Bronchial epithelial cell (primary cell): ENCODE measurements at regions not wholly inside any gene's neighbourhood (a gene's known extent, or its start where the extent isn't known, plus 50 kb on each side); places are given as distances from the start of the nearest gene placed in this dataset.
"Not testable (repeated sequence)": the region's sequence is repeated elsewhere in the genome, so short reads cannot be mapped to it uniquely, and the experiment has no call there.

Source experiments
- DNase-seq: peaks from one replicate; pipeline ENCODE4 v3.0.0-alpha.2; 2010; ENCODE audit warnings: low read depth
- FAIRE-seq: peaks from 2 replicates; lab custom pipeline; 2011; peaks lifted over from hg19 to GRCh38; lab: Jason Lieb, UNC
- H3K27me3 ChIP-seq: 2 replicates; pipeline ENCODE4 v1.5.1; 2011; ENCODE audit warnings: low read length; ENCODE audit not compliant: control insufficient read depth, insufficient read depth
- H3K36me3 ChIP-seq: 2 replicates; pipeline ENCODE4 v1.5.1; 2011; ENCODE audit warnings: low read length; ENCODE audit not compliant: control insufficient read depth, insufficient read depth
- H3K4me3 ChIP-seq: 2 replicates; pipeline ENCODE4 v1.5.1; 2011; ENCODE audit warnings: mild to moderate bottlenecking, low read depth, low read length, control low read depth
- TF ChIP-seq, protein P1 (sequence below): IDR thresholded peaks from 2 replicates; pipeline ENCODE4 v1.5.1; 2011; ENCODE audit warnings: mild to moderate bottlenecking, moderate library complexity, low read length, control low read depth, inconsistent platforms; ENCODE audit not compliant: insufficient read depth, severe bottlenecking

DNA sequence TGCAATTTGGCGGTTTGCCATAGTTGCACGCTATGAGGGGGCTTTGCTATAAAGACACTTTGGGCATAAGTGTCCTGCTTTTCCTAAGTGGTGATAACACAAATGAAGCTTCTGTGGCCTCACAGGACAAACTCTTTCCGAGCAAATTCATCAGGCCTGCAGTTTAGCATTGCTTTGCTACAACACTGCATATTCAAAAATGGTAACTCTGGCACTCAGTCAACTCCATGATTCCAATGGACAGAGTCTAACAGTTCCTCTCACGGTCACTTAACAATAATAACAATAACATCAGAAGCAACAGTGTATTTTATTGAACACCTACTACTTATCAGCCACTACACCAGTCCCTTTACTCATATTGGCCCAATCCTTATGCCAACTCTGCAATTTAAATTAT, 222.5 kb downstream of the FRK start:
- H3K27me3 ChIP-seq: no peaks in the 10 kb centered on the region

DNA sequence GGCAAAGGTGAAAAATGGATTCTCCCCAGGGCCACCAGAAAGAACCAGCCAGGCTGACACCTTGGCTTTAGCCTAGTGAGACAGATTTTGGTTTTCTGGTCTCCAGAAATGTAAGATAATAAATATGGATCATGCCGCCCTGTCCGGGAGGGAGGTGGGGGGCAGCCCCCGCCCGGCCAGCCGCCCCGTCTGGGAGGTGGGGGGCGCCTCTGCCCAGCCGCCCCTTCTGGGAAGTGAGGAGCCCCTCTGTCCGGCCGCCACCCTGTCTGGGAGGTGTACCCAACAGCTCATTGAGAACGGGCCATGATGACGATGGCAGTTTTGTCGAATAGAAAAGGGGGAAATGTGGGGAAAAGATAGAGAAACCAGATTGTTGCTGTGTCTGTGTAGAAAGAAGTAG, 224.3 kb downstream of the FRK start:
- not testable (repeated sequence) for DNase-seq, FAIRE-seq, H3K27me3 ChIP-seq, H3K36me3 ChIP-seq, H3K4me3 ChIP-seq

More for the DNA sequence above, 222.5 kb downstream of the FRK start:
- H3K4me3 ChIP-seq: no peak overlapping the region
- DNase-seq (no peak), FAIRE-seq (no peak)
- H3K36me3 ChIP-seq: no peaks in the 10 kb centered on the region
- TF ChIP-seq, protein P1, sequence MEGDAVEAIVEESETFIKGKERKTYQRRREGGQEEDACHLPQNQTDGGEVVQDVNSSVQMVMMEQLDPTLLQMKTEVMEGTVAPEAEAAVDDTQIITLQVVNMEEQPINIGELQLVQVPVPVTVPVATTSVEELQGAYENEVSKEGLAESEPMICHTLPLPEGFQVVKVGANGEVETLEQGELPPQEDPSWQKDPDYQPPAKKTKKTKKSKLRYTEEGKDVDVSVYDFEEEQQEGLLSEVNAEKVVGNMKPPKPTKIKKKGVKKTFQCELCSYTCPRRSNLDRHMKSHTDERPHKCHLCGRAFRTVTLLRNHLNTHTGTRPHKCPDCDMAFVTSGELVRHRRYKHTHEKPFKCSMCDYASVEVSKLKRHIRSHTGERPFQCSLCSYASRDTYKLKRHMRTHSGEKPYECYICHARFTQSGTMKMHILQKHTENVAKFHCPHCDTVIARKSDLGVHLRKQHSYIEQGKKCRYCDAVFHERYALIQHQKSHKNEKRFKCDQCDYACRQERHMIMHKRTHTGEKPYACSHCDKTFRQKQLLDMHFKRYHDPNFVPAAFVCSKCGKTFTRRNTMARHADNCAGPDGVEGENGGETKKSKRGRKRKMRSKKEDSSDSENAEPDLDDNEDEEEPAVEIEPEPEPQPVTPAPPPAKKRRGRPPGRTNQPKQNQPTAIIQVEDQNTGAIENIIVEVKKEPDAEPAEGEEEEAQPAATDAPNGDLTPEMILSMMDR: no peak

DNA sequence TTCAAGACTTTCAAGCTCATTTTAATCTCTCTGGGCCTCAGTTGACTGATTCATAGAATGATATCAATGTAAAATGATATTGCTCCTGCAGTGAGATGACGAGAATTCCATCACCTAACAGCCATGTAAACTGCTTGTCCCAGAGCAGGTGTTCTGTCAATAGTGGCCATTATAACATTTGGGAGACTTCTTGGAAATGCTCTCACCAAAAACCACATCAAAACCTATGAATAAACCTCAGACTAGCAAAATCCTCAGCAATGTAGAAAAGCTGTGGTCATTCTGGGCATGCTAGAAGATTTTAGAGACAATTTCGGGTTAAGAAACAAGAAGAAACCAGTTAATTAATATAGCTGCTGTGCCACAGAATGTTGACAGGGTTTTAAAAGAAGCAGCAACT, 225.4 kb downstream of the FRK start:
- FAIRE-seq: no peak

DNA sequence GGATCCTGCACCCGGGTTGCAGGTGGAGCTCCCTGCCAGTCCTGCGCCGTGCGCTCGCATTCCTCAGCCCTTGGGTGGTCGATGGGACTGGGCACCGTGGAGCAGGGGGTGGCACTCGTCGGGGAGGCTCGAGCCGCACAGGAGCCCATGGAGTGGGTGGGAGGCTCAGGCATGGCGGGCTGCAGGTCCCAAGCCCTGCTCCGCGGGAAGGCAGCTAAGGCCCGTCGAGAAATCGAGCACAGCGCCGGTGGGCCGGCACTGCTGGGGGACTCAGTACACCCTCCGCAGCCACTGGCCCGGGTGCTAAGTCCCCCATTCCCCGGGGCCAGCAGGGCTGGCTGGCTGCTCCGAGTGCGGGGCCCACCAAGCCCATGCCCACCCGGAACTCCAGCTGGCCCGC, 226.1 kb downstream of the FRK start:
- H3K4me3 ChIP-seq, H3K36me3 ChIP-seq, DNase-seq, FAIRE-seq, H3K27me3 ChIP-seq: not testable (repeated sequence)

More for the DNA sequence above, 225.4 kb downstream of the FRK start:
- H3K4me3 ChIP-seq: no peak overlapping the region
- H3K36me3 ChIP-seq: no peaks in the 10 kb centered on the region
- TF ChIP-seq, protein P1: no peak
- DNase-seq: no peak
- H3K27me3 ChIP-seq: no peaks in the 10 kb centered on the region

DNA sequence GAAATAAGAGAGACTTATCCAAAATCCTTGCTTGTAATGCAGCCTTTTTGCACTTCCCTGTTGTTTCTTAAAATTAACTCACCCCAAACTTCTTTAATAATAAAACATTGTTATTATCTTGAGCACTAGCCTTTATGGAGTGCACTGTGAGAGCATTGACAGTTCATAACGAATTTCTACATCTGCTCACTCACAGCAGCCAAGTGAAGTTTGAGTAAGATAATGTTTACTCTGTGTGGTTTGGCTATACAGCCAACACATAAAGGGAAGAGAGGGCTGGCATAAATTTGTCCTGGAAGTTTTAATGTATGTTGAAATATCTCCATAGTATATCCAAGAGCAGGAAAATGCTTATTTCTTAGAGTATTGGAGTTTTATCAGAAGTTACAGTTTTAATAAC, 227.9 kb downstream of the FRK start:
- TF ChIP-seq, protein P1: no peak
- Histone ChIP-seq H3K4me3 (no peak overlapping the region), H3K36me3 (no peaks in the 10 kb centered on the region), H3K27me3 (no peaks in the 10 kb centered on the region)
- DNase-seq (peak; percentile 2), FAIRE-seq (no peak)

DNA sequence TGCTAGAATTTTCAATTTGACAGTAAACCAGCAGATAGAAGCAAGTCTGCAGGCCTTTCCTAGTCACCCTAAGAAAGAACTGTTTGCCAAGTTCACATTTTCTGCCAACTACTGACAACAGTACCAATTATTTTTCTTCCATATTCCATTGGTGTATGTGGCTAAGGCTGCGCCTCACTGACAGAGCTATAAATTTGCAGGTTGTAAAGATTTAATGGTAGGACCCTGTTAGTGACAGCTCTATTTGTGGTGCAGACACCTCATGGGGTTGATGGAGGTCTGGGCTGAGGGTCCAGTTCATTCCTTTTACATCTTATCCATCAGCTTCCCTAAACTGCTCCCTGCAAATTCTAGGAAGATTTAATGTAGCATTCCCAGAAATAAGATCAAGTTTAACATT, 228.5 kb downstream of the FRK start:
- TF ChIP-seq, protein P1: no peak
- DNase-seq (no peak), FAIRE-seq (no peak)
- Histone ChIP-seq H3K36me3 (no peaks in the 10 kb centered on the region), H3K27me3 (no peaks in the 10 kb centered on the region), H3K4me3 (no peak overlapping the region)

DNA sequence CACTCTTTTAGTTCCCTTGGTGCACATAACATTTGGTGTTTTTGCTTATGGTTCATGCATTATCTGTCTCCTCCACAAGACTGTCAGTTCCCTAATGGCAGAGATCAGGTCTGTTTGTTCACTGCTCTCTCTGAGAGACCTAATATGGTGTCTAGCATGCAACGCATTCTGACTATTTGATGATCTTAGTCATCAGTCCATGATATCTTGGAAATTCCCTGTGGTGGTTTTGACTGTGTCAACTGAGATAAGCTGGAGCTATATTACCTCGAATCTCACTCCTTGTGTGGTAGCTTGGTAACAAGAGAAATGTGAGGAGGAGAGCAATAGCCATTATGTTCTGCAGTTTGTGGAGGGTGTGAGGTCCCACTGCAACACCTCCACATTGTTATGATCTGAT, 229.8 kb downstream of the FRK start:
- H3K36me3 ChIP-seq: no peaks in the 10 kb centered on the region
- no peak for FAIRE-seq

More for the DNA sequence above, 229.8 kb downstream of the FRK start:
- H3K27me3 ChIP-seq: no peaks in the 10 kb centered on the region
- DNase-seq: peak; percentile 52
- no peak overlapping the region for H3K4me3 ChIP-seq
- TF ChIP-seq, protein P1: no peak
